ENCODE measurements at regions not wholly inside any gene's neighbourhood (a gene's known extent, or its start where the extent isn't known, plus 50 kb on each side); places are given as distances from the start of the nearest gene placed in this dataset.

- no peak for DNase-seq (ENCODE audit: low read depth)
- H3K4me3 ChIP-seq (ENCODE audit: low read length) = no peak overlapping the region
- TF ChIP-seq CTCF (conservative IDR thresholded peaks at IDR 0.05; ENCODE audit: low read depth, low read length) = no peak
Measured at GRCh38 chr1:4394366-4394765, 260.0 kb upstream of the AJAP1 start.

GRCh38 chr1:4395158-4395557 is 259.3 kb upstream of the AJAP1 start:
- no peak for DNase-seq (ENCODE audit: low read depth)
- H3K4me3 ChIP-seq (ENCODE audit: low read length) = no peak overlapping the region
- TF ChIP-seq CTCF (conservative IDR thresholded peaks at IDR 0.05; ENCODE audit: low read depth, low read length) = no peak

- TF ChIP-seq CTCF (conservative IDR thresholded peaks at IDR 0.05; ENCODE audit: low read depth, low read length) = no peak
Measured at GRCh38 chr1:4395676-4396075, 258.7 kb upstream of the AJAP1 start.

GRCh38 chr1:4396551-4396950 is 257.9 kb upstream of the AJAP1 start:
- TF ChIP-seq CTCF (conservative IDR thresholded peaks at IDR 0.05; ENCODE audit: low read depth, low read length) = no peak
- DNase-seq (ENCODE audit: low read depth) = no peak
- H3K4me3 ChIP-seq (ENCODE audit: low read length) = no peak overlapping the region

More at GRCh38 chr1:4395676-4396075, 258.7 kb upstream of the AJAP1 start:
- H3K4me3 ChIP-seq (ENCODE audit: low read length) = no peak overlapping the region
- DNase-seq (ENCODE audit: low read depth) = no peak

- no peak for DNase-seq (ENCODE audit: low read depth)
- no peak for TF ChIP-seq CTCF (conservative IDR thresholded peaks at IDR 0.05; ENCODE audit: low read depth, low read length)
- H3K4me3 ChIP-seq (ENCODE audit: low read length) = no peak overlapping the region
Measured at GRCh38 chr1:4397196-4397595, 257.2 kb upstream of the AJAP1 start.

GRCh38 chr1:4402032-4402431 is 252.4 kb upstream of the AJAP1 start:
- no peak overlapping the region for H3K4me3 ChIP-seq (ENCODE audit: low read length)
- TF ChIP-seq CTCF (conservative IDR thresholded peaks at IDR 0.05; ENCODE audit: low read depth, low read length) = no peak
- no peak for DNase-seq (ENCODE audit: low read depth)

- TF ChIP-seq CTCF (conservative IDR thresholded peaks at IDR 0.05; ENCODE audit: low read depth, low read length) = no peak
- no peak overlapping the region for H3K4me3 ChIP-seq (ENCODE audit: low read length)
- no peak for DNase-seq (ENCODE audit: low read depth)
Measured at GRCh38 chr1:4404854-4405590, 249.4 kb upstream of the AJAP1 start.
